Suprapubic skin (tissue), 4 donors: ENCODE measurements at regions not wholly inside any gene's neighbourhood (a gene's known extent, or its start where the extent isn't known, plus 50 kb on each side); places are given as distances from the start of the nearest gene placed in this dataset.

Experiments
- EP300 ChIP-seq: sonication (generic); formaldehyde crosslinking; IDR thresholded peaks from one replicate; pipeline ENCODE4 v1.6.1; 2017; ENCODE audit warnings: antibody characterized with exemption
- POLR2A ChIP-seq, 2 donors: fragments of 450-650 bp; IDR thresholded peaks; one replicate each; pipeline ENCODE4 v1.6.1; 2017; ENCODE audit warnings: antibody characterized with exemption in 2 of 2, mild to moderate bottlenecking in 2 of 2, moderate library complexity in 2 of 2
- POLR2AphosphoS5 ChIP-seq, 3 donors: sonication (generic); formaldehyde crosslinking; IDR thresholded peaks; one replicate each; pipeline ENCODE4 v1.6.1; 2017; ENCODE audit warnings: antibody characterized with exemption in 3 of 3
- TF ChIP-seq, protein P1 (sequence below), 2 donors: fragments of 200-600 bp in 1 of 2; fragments of 450-650 bp in 1 of 2; sonication (generic) in 1 of 2; IDR thresholded peaks; one replicate each; pipeline ENCODE4 v1.5.1; 2016 to 2019; ENCODE audit warnings: antibody characterized with exemption in 2 of 2, mild to moderate bottlenecking in 1 of 2, moderate library complexity in 1 of 2

DNA sequence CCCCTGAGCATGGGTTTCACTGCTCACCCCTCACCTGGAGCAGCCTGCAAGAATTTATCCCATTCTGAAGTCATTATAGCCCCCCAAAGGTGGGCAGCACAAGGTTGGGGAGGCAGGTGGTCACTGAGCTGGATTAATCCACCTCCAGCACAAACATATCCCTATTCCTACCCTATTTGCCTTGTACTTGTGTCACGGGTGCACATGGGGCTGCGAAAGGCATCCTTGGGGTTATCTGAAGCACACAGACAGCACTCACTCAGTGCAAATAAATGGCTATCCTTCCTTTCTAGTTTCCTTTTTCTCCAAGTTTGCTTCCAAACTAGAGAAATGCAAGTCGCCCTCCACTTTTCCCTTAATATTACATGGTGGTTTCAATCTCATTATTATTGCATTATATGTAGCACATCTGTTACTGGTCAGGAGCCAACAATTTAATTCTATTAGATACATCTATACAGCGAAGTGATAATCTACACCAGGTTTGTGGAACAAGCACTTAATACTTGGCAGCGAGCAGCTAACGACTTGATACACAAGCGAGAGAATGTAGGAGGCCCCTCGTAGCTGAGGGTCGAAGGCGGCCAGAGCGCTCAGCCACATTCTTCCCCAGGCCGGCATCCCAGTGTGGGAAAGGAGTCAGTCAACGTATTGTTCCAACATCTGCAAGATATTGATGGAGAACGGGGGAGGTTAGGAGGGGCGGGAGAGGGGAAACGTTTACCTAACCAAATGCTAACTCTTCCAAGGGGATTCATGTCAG, 121.3 kb upstream of the HABP2 start:
- TF ChIP-seq, protein P1, sequence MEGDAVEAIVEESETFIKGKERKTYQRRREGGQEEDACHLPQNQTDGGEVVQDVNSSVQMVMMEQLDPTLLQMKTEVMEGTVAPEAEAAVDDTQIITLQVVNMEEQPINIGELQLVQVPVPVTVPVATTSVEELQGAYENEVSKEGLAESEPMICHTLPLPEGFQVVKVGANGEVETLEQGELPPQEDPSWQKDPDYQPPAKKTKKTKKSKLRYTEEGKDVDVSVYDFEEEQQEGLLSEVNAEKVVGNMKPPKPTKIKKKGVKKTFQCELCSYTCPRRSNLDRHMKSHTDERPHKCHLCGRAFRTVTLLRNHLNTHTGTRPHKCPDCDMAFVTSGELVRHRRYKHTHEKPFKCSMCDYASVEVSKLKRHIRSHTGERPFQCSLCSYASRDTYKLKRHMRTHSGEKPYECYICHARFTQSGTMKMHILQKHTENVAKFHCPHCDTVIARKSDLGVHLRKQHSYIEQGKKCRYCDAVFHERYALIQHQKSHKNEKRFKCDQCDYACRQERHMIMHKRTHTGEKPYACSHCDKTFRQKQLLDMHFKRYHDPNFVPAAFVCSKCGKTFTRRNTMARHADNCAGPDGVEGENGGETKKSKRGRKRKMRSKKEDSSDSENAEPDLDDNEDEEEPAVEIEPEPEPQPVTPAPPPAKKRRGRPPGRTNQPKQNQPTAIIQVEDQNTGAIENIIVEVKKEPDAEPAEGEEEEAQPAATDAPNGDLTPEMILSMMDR (IDR thresholded peaks at IDR 0.05), result no peak
- no peak for TF ChIP-seq POLR2A (IDR thresholded peaks at IDR 0.05)
- no peak for TF ChIP-seq POLR2AphosphoS5 (IDR thresholded peaks at IDR 0.05)
- no peak for TF ChIP-seq EP300
